Spleen (tissue), 7 donors: ENCODE measurements at regions not wholly inside any gene's neighbourhood (a gene's known extent, or its start where the extent isn't known, plus 50 kb on each side); places are given as distances from the start of the nearest gene placed in this dataset.

Source experiments
- POLR2A ChIP-seq, 3 donors: fragments of 450-650 bp; IDR thresholded peaks; one replicate each; pipeline ENCODE4 v1.5.1; 2017; ENCODE audit warnings: antibody characterized with exemption in 3 of 3, mild to moderate bottlenecking in 1 of 3
- POLR2AphosphoS5 ChIP-seq, 3 donors: sonication (generic); formaldehyde crosslinking; IDR thresholded peaks; one replicate each; pipeline ENCODE4 v1.5.1; 2017; ENCODE audit warnings: antibody characterized with exemption in 3 of 3
- TF ChIP-seq, protein P1 (sequence below), 11 experiments: fragments of 200-600 bp in 7 of 11; fragments of 450-650 bp in 4 of 11; sonication (generic) in 4 of 11; IDR thresholded peaks in 8 of 11; conservative IDR thresholded peaks in 3 of 11; 1 replicate in 7 of 11; 2 replicates in 4 of 11; pipeline versions ENCODE4 v1.4.0 to v1.8.0; 2016 to 2021; ENCODE audit warnings: antibody characterized with exemption in 11 of 11, inconsistent platforms in 4 of 11, mild to moderate bottlenecking in 1 of 11
- donor health status: DM: no; HTN: no; CAD: no; lungs with moderate emphysema.
- donor health status: DM: no; HTN: no; CAD: no.
- donor health status: DM: no; HTN: no; CAD: no.

DNA sequence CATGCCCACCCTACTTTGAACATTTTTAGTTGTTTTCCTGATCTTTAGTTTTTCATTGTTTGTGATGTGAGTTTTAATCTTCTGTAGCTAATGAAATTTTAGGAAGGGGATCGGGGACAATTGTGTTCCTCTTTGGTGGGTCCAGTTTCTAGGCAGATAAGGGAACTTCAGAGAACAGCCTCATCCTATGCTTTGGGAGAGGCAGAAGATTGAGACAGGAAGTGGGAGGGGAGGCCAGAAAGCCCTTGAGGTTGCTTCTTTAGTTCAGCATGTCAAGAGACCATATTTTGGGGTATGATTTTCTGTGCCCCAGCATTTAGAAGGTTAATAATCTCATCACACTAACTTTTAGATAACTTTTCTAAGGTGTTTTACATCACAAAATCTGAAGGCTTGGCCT, 191.0 kb downstream of the TANC2 start:
- TF ChIP-seq POLR2AphosphoS5 (IDR thresholded peaks at IDR 0.05) (no peak), POLR2A (IDR thresholded peaks at IDR 0.05) (no peak)
- TF ChIP-seq, protein P1, sequence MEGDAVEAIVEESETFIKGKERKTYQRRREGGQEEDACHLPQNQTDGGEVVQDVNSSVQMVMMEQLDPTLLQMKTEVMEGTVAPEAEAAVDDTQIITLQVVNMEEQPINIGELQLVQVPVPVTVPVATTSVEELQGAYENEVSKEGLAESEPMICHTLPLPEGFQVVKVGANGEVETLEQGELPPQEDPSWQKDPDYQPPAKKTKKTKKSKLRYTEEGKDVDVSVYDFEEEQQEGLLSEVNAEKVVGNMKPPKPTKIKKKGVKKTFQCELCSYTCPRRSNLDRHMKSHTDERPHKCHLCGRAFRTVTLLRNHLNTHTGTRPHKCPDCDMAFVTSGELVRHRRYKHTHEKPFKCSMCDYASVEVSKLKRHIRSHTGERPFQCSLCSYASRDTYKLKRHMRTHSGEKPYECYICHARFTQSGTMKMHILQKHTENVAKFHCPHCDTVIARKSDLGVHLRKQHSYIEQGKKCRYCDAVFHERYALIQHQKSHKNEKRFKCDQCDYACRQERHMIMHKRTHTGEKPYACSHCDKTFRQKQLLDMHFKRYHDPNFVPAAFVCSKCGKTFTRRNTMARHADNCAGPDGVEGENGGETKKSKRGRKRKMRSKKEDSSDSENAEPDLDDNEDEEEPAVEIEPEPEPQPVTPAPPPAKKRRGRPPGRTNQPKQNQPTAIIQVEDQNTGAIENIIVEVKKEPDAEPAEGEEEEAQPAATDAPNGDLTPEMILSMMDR (IDR thresholded peaks at IDR 0.05 in 8 of 11, conservative IDR thresholded peaks at IDR 0.05 in 3 of 11): no peak
